ENCODE measurements at regions not wholly inside any gene's neighbourhood (a gene's known extent, or its start where the extent isn't known, plus 50 kb on each side); places are given as distances from the start of the nearest gene placed in this dataset.
A peak's percentile ranks its signal among the peaks of the same experiment; 100 is the strongest.

GRCh38 chr15:39333896-39334295, 247.0 kb upstream of the THBS1 start:
- Histone ChIP-seq H3K9me3 (no peaks in the 10 kb centered on the region), H3K27me3 (no peaks in the 10 kb centered on the region), H3K36me3 (no peaks in the 10 kb centered on the region), H3K4me3 (no peak overlapping the region), H3K4me1 (peaks cover 4 to 42% (median 21%) of the 10 kb centered on the region in 3 donors), H3K27ac (peak overlapping the region in 1 of 4 donors; percentile 30)
- intact Hi-C loops (cut with DNase I) = no loop called here
- TF ChIP-seq CTCF (IDR thresholded peaks at IDR 0.05) = no peak
- TF ChIP-seq POLR2A (IDR thresholded peaks at IDR 0.05) = no peak
- WGBS, 2 donors = 31 to 32% methylated on average over 4 of the region's 4 CpGs
- no peak for DNase-seq

- intact Hi-C loops (cut with DNase I) = no loop called here
- no peak for DNase-seq
Observed at GRCh38 chr15:39336926-39337325, 244.0 kb upstream of the THBS1 start.

GRCh38 chr15:39338251-39338650, 242.6 kb upstream of the THBS1 start:
- no peak overlapping the region for H3K4me3 ChIP-seq
- H3K4me1 ChIP-seq = peaks cover 0 to 19% (median 7%) of the 10 kb centered on the region in 3 donors
- 85 to 91% methylated on average over 4 of the region's 4 CpGs for WGBS, 2 donors
- H3K9me3 ChIP-seq = peaks cover 0 to 4% (median 0%) of the 10 kb centered on the region in 3 donors
- intact Hi-C loops (cut with DNase I) = no loop called here
- H3K36me3 ChIP-seq = no peaks in the 10 kb centered on the region
- no peak overlapping the region for H3K27ac ChIP-seq
- TF ChIP-seq POLR2A (IDR thresholded peaks at IDR 0.05) (no peak), CTCF (IDR thresholded peaks at IDR 0.05) (no peak)
- no peak for DNase-seq
- H3K27me3 ChIP-seq = no peaks in the 10 kb centered on the region

More at GRCh38 chr15:39336926-39337325, 244.0 kb upstream of the THBS1 start:
- TF ChIP-seq CTCF (IDR thresholded peaks at IDR 0.05) = no peak
- TF ChIP-seq POLR2A (IDR thresholded peaks at IDR 0.05) = no peak
- peaks cover 4 to 32% (median 17%) of the 10 kb centered on the region in 3 donors for H3K4me1 ChIP-seq
- H3K27ac ChIP-seq = peak overlapping the region in 1 of 4 donors; percentile 1
- WGBS, 2 donors = 50 to 65% methylated on average over 5 of the region's 5 CpGs
- no peaks in the 10 kb centered on the region for H3K9me3 ChIP-seq
- no peaks in the 10 kb centered on the region for H3K36me3 ChIP-seq
- no peaks in the 10 kb centered on the region for H3K27me3 ChIP-seq
- H3K4me3 ChIP-seq = no peak overlapping the region

- TF ChIP-seq CTCF (IDR thresholded peaks at IDR 0.05) (no peak), POLR2A (IDR thresholded peaks at IDR 0.05) (no peak)
- Histone ChIP-seq H3K27ac (no peak overlapping the region), H3K4me1 (peaks cover 0 to 4% (median 0%) of the 10 kb centered on the region in 3 donors), H3K27me3 (no peaks in the 10 kb centered on the region), H3K36me3 (no peaks in the 10 kb centered on the region), H3K9me3 (peaks cover 0 to 4% (median 0%) of the 10 kb centered on the region in 3 donors), H3K4me3 (no peak overlapping the region)
- no peak for DNase-seq
- intact Hi-C loops (cut with DNase I) = no loop called here
- WGBS, 2 donors = 74 to 82% methylated on average over 13 of the region's 13 CpGs
Observed at GRCh38 chr15:39340903-39341645, 239.8 kb upstream of the THBS1 start.

GRCh38 chr15:39344662-39345141, 236.2 kb upstream of the THBS1 start:
- intact Hi-C loops (cut with DNase I) = no loop called here
- no peaks in the 10 kb centered on the region for H3K36me3 ChIP-seq
- TF ChIP-seq POLR2A (IDR thresholded peaks at IDR 0.05) = no peak
- no peak for TF ChIP-seq CTCF (IDR thresholded peaks at IDR 0.05)
- H3K27ac ChIP-seq = no peak overlapping the region
- 45 to 58% methylated on average over 3 of the region's 3 CpGs for WGBS, 2 donors
- no peak overlapping the region for H3K4me3 ChIP-seq
- H3K4me1 ChIP-seq = no peaks in the 10 kb centered on the region
- H3K9me3 ChIP-seq = peaks cover 0 to 4% (median 0%) of the 10 kb centered on the region in 3 donors
- no peak for DNase-seq
- H3K27me3 ChIP-seq = no peaks in the 10 kb centered on the region

Data from esophagus squamous epithelium (tissue), 5 donors.